Gastroesophageal sphincter (tissue), 4 donors: ENCODE measurements at regions not wholly inside any gene's neighbourhood (a gene's known extent, or its start where the extent isn't known, plus 50 kb on each side); places are given as distances from the start of the nearest gene placed in this dataset.

Experiments
- ATAC-seq: fragments of 150-250 bp; one replicate; pipeline ENCODE4 v1.9.1; 2016; ENCODE audit warnings: mild to moderate bottlenecking, moderate library complexity
- H3K27ac ChIP-seq, 4 donors: fragments of 200-600 bp; sonication (generic) in 3 of 4; 1 replicate in 3 of 4; 2 replicates in 1 of 4; pipeline ENCODE4 v1.5.1; 2016 to 2019
- H3K27me3 ChIP-seq: fragments of 200-600 bp; sonication (generic); one replicate; pipeline ENCODE4 v1.5.1; 2019
- H3K36me3 ChIP-seq, 2 donors: fragments of 200-600 bp; sonication (generic); one replicate each; pipeline ENCODE4 v1.5.1; 2019; ENCODE audit warnings: control low read depth in 1 of 2
- H3K4me1 ChIP-seq, 3 donors: fragments of 200-600 bp; sonication (generic); 1 replicate in 2 of 3; 2 replicates in 1 of 3; pipeline ENCODE4 v1.5.1; 2016 to 2019; ENCODE audit warnings: control low read depth in 2 of 3
- H3K4me3 ChIP-seq, 2 donors: fragments of 200-600 bp; sonication (generic); one replicate each; pipeline ENCODE4 v1.5.1; 2019; ENCODE audit warnings: mild to moderate bottlenecking in 1 of 2, moderate library complexity in 1 of 2
- H3K9me3 ChIP-seq, 3 donors: fragments of 200-600 bp; sonication (generic); one replicate each; pipeline ENCODE4 v1.5.1; 2017 to 2019; ENCODE audit warnings: control low read depth in 2 of 3
- EP300 ChIP-seq: sonication (generic); formaldehyde crosslinking; IDR thresholded peaks from one replicate; pipeline ENCODE4 v1.6.1; 2017; ENCODE audit warnings: antibody characterized with exemption, mild to moderate bottlenecking
- POLR2A ChIP-seq, 2 donors: fragments of 450-650 bp; IDR thresholded peaks; one replicate each; pipeline ENCODE4 v1.6.1; 2017; ENCODE audit warnings: antibody characterized with exemption in 2 of 2, mild to moderate bottlenecking in 2 of 2, moderate library complexity in 1 of 2
- POLR2AphosphoS5 ChIP-seq: sonication (generic); formaldehyde crosslinking; IDR thresholded peaks from one replicate; pipeline ENCODE4 v1.6.1; 2017; ENCODE audit warnings: antibody characterized with exemption
- WGBS, 2 donors: methylation state at CpG; one replicate each; pipeline ENCODE4 v1.1.5; 2018; ENCODE audit warnings: low coverage in 1 of 2; 5-methylcytosine and 5-hydroxymethylcytosine counted together
- TF ChIP-seq, protein P1 (sequence below), 4 experiments: fragments of 200-600 bp in 2 of 4; fragments of 450-650 bp in 2 of 4; sonication (generic) in 1 of 4; IDR thresholded peaks; one replicate each; pipeline ENCODE4 v1.5.1; 2017 to 2019; ENCODE audit warnings: antibody characterized with exemption in 4 of 4, mild to moderate bottlenecking in 2 of 4, moderate library complexity in 2 of 4

DNA sequence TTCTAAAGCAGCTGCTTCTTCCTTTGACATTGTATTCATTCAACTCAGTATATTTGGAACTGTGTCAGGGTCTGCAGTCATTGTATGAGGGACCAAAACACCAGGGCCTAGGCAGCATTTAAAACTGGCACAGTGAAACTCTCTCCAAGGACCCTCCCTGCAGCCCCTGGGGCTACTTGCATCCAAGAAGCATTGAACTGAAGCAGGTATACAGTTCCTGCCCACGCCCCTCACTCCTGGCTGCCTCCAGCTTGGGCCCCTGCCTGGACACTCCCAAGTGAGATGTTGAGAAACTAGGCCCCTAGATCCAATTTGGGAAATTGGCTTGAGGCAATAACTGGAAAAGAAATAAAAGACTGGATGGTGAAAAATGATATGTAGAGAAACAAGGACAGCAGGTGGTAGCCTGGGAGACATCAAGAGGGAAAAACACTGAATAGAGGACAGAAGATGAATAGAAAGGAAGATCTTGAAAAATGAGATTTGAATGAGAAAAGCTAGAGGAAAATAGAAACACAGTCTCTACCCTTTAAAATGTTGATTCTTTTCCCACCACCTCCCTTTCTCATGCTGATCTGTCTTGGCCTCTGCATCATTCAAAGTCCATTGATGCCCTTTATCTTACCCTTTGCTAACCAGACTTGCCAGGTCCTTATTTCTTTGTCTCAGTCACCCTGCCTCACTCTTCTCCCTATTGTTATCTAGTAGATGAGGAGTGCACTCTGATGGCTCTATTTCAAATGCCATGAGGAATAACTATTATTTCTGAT lies 368.8 kb upstream of the CDH8 start:
- 57% methylated on average over 1 of the region's 1 CpG; no CpG with 5 or more reads in 1 of the 2 donors for WGBS, 2 donors
- Histone ChIP-seq H3K9me3 (no peaks in the 10 kb centered on the region), H3K36me3 (no peaks in the 10 kb centered on the region), H3K27ac (no peak overlapping the region), H3K4me1 (no peaks in the 10 kb centered on the region), H3K27me3 (no peaks in the 10 kb centered on the region), H3K4me3 (no peak overlapping the region)
- TF ChIP-seq, protein P1, sequence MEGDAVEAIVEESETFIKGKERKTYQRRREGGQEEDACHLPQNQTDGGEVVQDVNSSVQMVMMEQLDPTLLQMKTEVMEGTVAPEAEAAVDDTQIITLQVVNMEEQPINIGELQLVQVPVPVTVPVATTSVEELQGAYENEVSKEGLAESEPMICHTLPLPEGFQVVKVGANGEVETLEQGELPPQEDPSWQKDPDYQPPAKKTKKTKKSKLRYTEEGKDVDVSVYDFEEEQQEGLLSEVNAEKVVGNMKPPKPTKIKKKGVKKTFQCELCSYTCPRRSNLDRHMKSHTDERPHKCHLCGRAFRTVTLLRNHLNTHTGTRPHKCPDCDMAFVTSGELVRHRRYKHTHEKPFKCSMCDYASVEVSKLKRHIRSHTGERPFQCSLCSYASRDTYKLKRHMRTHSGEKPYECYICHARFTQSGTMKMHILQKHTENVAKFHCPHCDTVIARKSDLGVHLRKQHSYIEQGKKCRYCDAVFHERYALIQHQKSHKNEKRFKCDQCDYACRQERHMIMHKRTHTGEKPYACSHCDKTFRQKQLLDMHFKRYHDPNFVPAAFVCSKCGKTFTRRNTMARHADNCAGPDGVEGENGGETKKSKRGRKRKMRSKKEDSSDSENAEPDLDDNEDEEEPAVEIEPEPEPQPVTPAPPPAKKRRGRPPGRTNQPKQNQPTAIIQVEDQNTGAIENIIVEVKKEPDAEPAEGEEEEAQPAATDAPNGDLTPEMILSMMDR (IDR thresholded peaks at IDR 0.05) = no peak
- TF ChIP-seq POLR2AphosphoS5 = no peak
- no peak for TF ChIP-seq EP300
- TF ChIP-seq POLR2A (IDR thresholded peaks at IDR 0.05) = no peak
- ATAC-seq = no peak

DNA sequence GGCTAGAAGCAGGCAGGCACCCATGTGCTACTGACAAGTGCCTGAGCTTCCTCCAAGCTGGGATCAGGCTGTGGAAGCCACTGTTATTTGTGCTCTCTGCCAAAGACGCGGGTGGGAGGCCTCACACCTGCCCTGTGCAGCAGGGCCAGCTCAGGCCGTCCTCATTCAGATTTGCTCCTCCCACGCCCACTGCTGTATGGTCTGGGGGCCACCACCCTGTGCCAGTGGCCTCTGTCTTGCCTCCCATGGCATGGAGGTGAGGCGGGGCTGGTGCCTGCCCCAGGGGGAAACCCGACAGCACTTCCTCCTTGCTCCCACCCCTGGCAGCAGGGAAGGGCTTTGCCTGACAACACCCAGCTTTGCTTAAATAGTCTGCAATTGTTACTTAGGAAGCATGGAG lies 356.5 kb upstream of the CDH8 start:
- Histone ChIP-seq H3K4me3 (no peak overlapping the region), H3K36me3 (no peaks in the 10 kb centered on the region), H3K27ac (no peak overlapping the region), H3K27me3 (no peaks in the 10 kb centered on the region), H3K4me1 (no peaks in the 10 kb centered on the region), H3K9me3 (no peaks in the 10 kb centered on the region)
- no peak for TF ChIP-seq EP300
- TF ChIP-seq POLR2A (IDR thresholded peaks at IDR 0.05) = no peak
- no peak for TF ChIP-seq POLR2AphosphoS5
- TF ChIP-seq, protein P1 (IDR thresholded peaks at IDR 0.05) = no peak
- ATAC-seq = no peak
- WGBS, 2 donors = no CpG with 5 or more reads among the region's 6 CpGs

- no peak for ATAC-seq
- H3K4me3 ChIP-seq = no peak overlapping the region
- no peak overlapping the region for H3K27ac ChIP-seq
- no peaks in the 10 kb centered on the region for H3K9me3 ChIP-seq
- 90 to 100% methylated on average over 2 to 3 of the region's 8 CpGs for WGBS, 2 donors
- H3K4me1 ChIP-seq = no peaks in the 10 kb centered on the region
- H3K36me3 ChIP-seq = no peaks in the 10 kb centered on the region
- H3K27me3 ChIP-seq = no peaks in the 10 kb centered on the region
- TF ChIP-seq, protein P1 (IDR thresholded peaks at IDR 0.05) = no peak
- TF ChIP-seq EP300 (no peak), POLR2AphosphoS5 (no peak), POLR2A (IDR thresholded peaks at IDR 0.05) (no peak)
Measured at GRCh38 chr16:62391940-62392339, 355.7 kb upstream of the CDH8 start.

GRCh38 chr16:62391134-62391533 lies 354.9 kb upstream of the CDH8 start:
- no peak for TF ChIP-seq POLR2A (IDR thresholded peaks at IDR 0.05)
- TF ChIP-seq, protein P1 (IDR thresholded peaks at IDR 0.05) = no peak
- TF ChIP-seq POLR2AphosphoS5 = no peak
- TF ChIP-seq EP300 = no peak

DNA sequence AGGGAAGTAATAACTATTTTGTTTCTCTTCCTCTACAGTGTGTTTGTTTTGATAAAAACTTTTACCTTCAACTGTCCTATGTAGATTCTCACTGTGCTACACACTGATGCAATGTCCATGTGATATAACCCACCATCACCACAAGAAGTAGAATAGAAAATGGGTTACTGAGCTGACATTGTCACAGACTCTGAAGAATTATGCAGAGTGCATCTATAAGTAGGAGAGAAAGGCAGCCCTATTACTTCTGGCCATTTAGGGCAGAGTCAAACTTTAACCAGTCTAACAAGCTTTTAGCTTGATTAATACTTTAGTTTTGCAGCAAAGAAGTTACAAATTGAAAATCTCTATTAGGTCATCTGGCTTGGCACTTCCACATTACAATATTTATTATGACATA lies 354.0 kb upstream of the CDH8 start:
- H3K4me3 ChIP-seq = no peak overlapping the region
- no peaks in the 10 kb centered on the region for H3K4me1 ChIP-seq
- H3K27ac ChIP-seq = no peak overlapping the region
- no peaks in the 10 kb centered on the region for H3K36me3 ChIP-seq
- no peak for TF ChIP-seq EP300
- H3K27me3 ChIP-seq = no peaks in the 10 kb centered on the region
- H3K9me3 ChIP-seq = no peaks in the 10 kb centered on the region
- ATAC-seq = no peak

More at GRCh38 chr16:62391134-62391533, 354.9 kb upstream of the CDH8 start:
- no peaks in the 10 kb centered on the region for H3K36me3 ChIP-seq
- H3K9me3 ChIP-seq = no peaks in the 10 kb centered on the region
- no peak overlapping the region for H3K27ac ChIP-seq
- H3K4me1 ChIP-seq = no peaks in the 10 kb centered on the region
- no peak overlapping the region for H3K4me3 ChIP-seq
- ATAC-seq = no peak
- 86 to 94% methylated on average over 1 of the region's 1 CpG for whole genome bisulfite sequencing, 2 donors
- no peaks in the 10 kb centered on the region for H3K27me3 ChIP-seq
